IMR-90 (cell line): ENCODE measurements at regions not wholly inside any gene's neighbourhood (a gene's known extent, or its start where the extent isn't known, plus 50 kb on each side); places are given as distances from the start of the nearest gene placed in this dataset.

ENCODE experiments used
- ATAC-seq: fragments of 200-7000 bp; cut with Tn5 transposase; 2 replicates; pipeline ENCODE4 v1.9.1; 2020; ENCODE audit warnings: low read depth, mild to moderate bottlenecking, moderate library complexity
- BruUV-seq: library from RNA; stranded (reverse); fragments of 400-500 nt; replicated peaks from 2 replicates; lab custom pipeline; 2021; lab: Mats Ljungman, UMichigan
- CTCF ChIA-PET: fragments of 300-600 bp; formaldehyde crosslinking; extraction: SDS; loops from one replicate; lab custom pipeline; 2021; ENCODE audit warnings: antibody characterized with exemption; lab: Yijun Ruan, JAX
- POLR2A ChIA-PET: fragments of 300-600 bp; sonication (Branson Sonifier 250); formaldehyde crosslinking; loops from one replicate; lab custom pipeline; 2022; ENCODE audit warnings: antibody characterized with exemption; ENCODE audit not compliant: unreplicated experiment; lab: Charles Lee
- DNase-seq: peaks from one replicate; pipeline ENCODE4 v3.0.0; 2013
- H2AFZ ChIP-seq: replicated peaks from 2 replicates; pipeline ENCODE3; 2013; ENCODE audit warnings: low read length, mild to moderate bottlenecking; ENCODE audit not compliant: poor library complexity
- H2AK5ac ChIP-seq: 2 replicates; pipeline ENCODE4 v1.6.1; 2013; ENCODE audit warnings: low read depth, low read length, inconsistent platforms
- H2AK9ac ChIP-seq: replicated peaks from 2 replicates; pipeline ENCODE3; 2013; ENCODE audit warnings: mild to moderate bottlenecking, low read depth, low read length, moderate library complexity; ENCODE audit not compliant: poor library complexity
- H2BK120ac ChIP-seq: 2 replicates; pipeline ENCODE4 v1.6.1; 2013; ENCODE audit warnings: low read depth, low read length, inconsistent platforms
- H2BK15ac ChIP-seq: 3 replicates; pipeline ENCODE4 v1.6.1; 2013; ENCODE audit warnings: low read depth, low read length, inconsistent platforms
- H2BK20ac ChIP-seq: 2 replicates; pipeline ENCODE4 v1.6.1; 2013; ENCODE audit warnings: low read depth, mild to moderate bottlenecking, inconsistent platforms, low read length, moderate library complexity
- H2BK5ac ChIP-seq: 2 replicates; pipeline ENCODE4 v1.6.1; 2013; ENCODE audit warnings: mild to moderate bottlenecking, low read depth, low read length, inconsistent platforms; ENCODE audit not compliant: poor library complexity, severe bottlenecking
- H3K14ac ChIP-seq: replicated peaks from 2 replicates; pipeline ENCODE4 v1.6.1; 2013; ENCODE audit warnings: low read depth, low read length, inconsistent platforms
- H3K18ac ChIP-seq: 2 replicates; pipeline ENCODE4 v1.6.1; 2013; ENCODE audit warnings: low read depth, low read length, control low read depth
- H3K23ac ChIP-seq: 2 replicates; pipeline ENCODE4 v1.6.1; 2013; ENCODE audit warnings: low read depth, low read length, inconsistent platforms
- H3K27ac ChIP-seq: 2 replicates; pipeline ENCODE4 v1.5.1; 2013; ENCODE audit warnings: mild to moderate bottlenecking, control low read depth, low read length; ENCODE audit not compliant: insufficient read depth
- H3K27me3 ChIP-seq: 2 replicates; pipeline ENCODE4 v1.6.1; 2013; ENCODE audit warnings: low read length; ENCODE audit not compliant: control insufficient read depth, insufficient read depth
- H3K36me3 ChIP-seq: 2 replicates; pipeline ENCODE4 v1.6.1; 2013; ENCODE audit warnings: low read length, mixed read lengths; ENCODE audit not compliant: control insufficient read depth, insufficient read depth
- H3K4ac ChIP-seq: 2 replicates; pipeline ENCODE4 v1.6.1; 2013; ENCODE audit warnings: low read depth, low read length, inconsistent platforms
- H3K4me1 ChIP-seq: 2 replicates; pipeline ENCODE4 v1.6.1; 2013; ENCODE audit warnings: low read length, mixed read lengths; ENCODE audit not compliant: control insufficient read depth, insufficient read depth
- H3K4me2 ChIP-seq: 2 replicates; pipeline ENCODE4 v1.6.1; 2013; ENCODE audit warnings: low read depth, mild to moderate bottlenecking, control low read depth, low read length, moderate library complexity
- H3K4me3 ChIP-seq: 2 replicates; pipeline ENCODE4 v1.5.1; 2013; ENCODE audit warnings: low read depth, mild to moderate bottlenecking, control low read depth, low read length, moderate library complexity; ENCODE audit not compliant: insufficient read depth
- H3K56ac ChIP-seq: 2 replicates; pipeline ENCODE4 v1.6.1; 2013; ENCODE audit warnings: low read length, inconsistent platforms; ENCODE audit not compliant: insufficient read depth; ENCODE audit errors: extremely low read depth
- H3K79me1 ChIP-seq, 2 experiments: 2 replicates each; pipeline ENCODE4 v1.6.1; 2013; ENCODE audit warnings: low read length in 2 of 2, inconsistent platforms in 1 of 2, low read depth in 1 of 2
- H3K9ac ChIP-seq: 2 replicates; pipeline ENCODE4 v1.6.1; 2013; ENCODE audit warnings: low read depth, low read length, control low read depth
- H3K9me1 ChIP-seq: 2 replicates; pipeline ENCODE4 v1.6.1; 2013; ENCODE audit warnings: low read length, inconsistent platforms; ENCODE audit not compliant: insufficient read depth
- H3K9me3 ChIP-seq: 2 replicates; pipeline ENCODE4 v1.6.1; 2013; ENCODE audit warnings: low read length; ENCODE audit not compliant: control insufficient read depth, insufficient read depth
- H4K20me1 ChIP-seq: 2 replicates; pipeline ENCODE4 v1.6.1; 2013; ENCODE audit warnings: low read length, inconsistent platforms; ENCODE audit not compliant: insufficient read depth
- H4K5ac ChIP-seq: 2 replicates; pipeline ENCODE4 v1.6.1; 2013; ENCODE audit warnings: mild to moderate bottlenecking, low read depth, low read length, control low read depth
- H4K8ac ChIP-seq, 2 experiments: 2 replicates each; pipeline ENCODE4 v1.6.1; 2013; ENCODE audit warnings: low read depth in 2 of 2, low read length in 2 of 2, control low read depth in 1 of 2, inconsistent platforms in 1 of 2
- H4K91ac ChIP-seq: 2 replicates; pipeline ENCODE4 v1.6.1; 2013; ENCODE audit warnings: low read depth, low read length, inconsistent platforms; ENCODE audit not compliant: insufficient read depth
- BHLHE40 ChIP-seq: fragments of 150-350 bp; IDR thresholded peaks from 2 replicates; pipeline ENCODE4 v1.6.1; 2016; ENCODE audit warnings: mild to moderate bottlenecking, low read depth, low read length
- CEBPB ChIP-seq: IDR thresholded peaks from 2 replicates; pipeline ENCODE4 v1.6.1; 2012; ENCODE audit warnings: low read depth, low read length, improper control_type of control experiment
- CHD1 ChIP-seq: IDR thresholded peaks from 2 replicates; pipeline ENCODE4 v1.6.1; 2012; ENCODE audit warnings: low read depth, low read length, improper control_type of control experiment
- NFE2L2 ChIP-seq: fragments of 150-350 bp; IDR thresholded peaks from 2 replicates; pipeline ENCODE4 v1.6.1; 2016; ENCODE audit warnings: low read depth, mild to moderate bottlenecking, low read length
- WGBS, 2 experiments: methylation state at CpG; one replicate each; pipeline versions ENCODE4 v1.1.5 to v1.1.7; 2013; ENCODE audit warnings: missing lambda C conversion rate in 2 of 2; ENCODE audit not compliant: insufficient read length in 1 of 2; ENCODE audit errors: extremely low coverage in 2 of 2; 5-methylcytosine and 5-hydroxymethylcytosine counted together
- dilution Hi-C: fragments of 300-500 bp; cut with HindIII; formaldehyde crosslinking; loops from one replicate; pipeline ENCODE4 v1.14.3; 2018; ENCODE audit warnings: low sequenced_read_pairs; ENCODE audit not compliant: unreplicated experiment
- in situ Hi-C: fragments of 300-500 bp; cut with MboI; formaldehyde crosslinking; loops from 3 replicates; pipeline ENCODE4 v1.14.3; 2019; ENCODE audit warnings: low sequenced_read_pairs, inconsistent platforms, mixed read lengths
- intact Hi-C: fragments of 100-400 bp; cut with micrococcal nuclease; formaldehyde crosslinking; loops from 2 replicates; pipeline ENCODE4 v1.10.0; 2022

- H4K5ac ChIP-seq: no peak overlapping the region
- TF ChIP-seq BHLHE40 (no peak), NFE2L2 (no peak), CEBPB (peak; percentile 53), CHD1 (no peak)
- H3K9me3 ChIP-seq: no peaks in the 10 kb centered on the region
- peaks cover 27% of the 10 kb centered on the region for H3K4me1 ChIP-seq
- H3K14ac ChIP-seq: no peak overlapping the region
- H3K9ac ChIP-seq: no peak overlapping the region
- H4K20me1 ChIP-seq: peaks cover 69% of the 10 kb centered on the region
- peak overlapping the region; percentile 5; the same call in 1 of the 2 replicates for H3K4ac ChIP-seq
- no peak overlapping the region for H2BK15ac ChIP-seq
- 0 out of 2 replicates have a peak overlapping the region, but pooled peaks have one; percentile 10 for H3K23ac ChIP-seq
- H2BK20ac ChIP-seq: no peak overlapping the region
- intact Hi-C loops: no loop called here
- no peak overlapping the region for H2AK5ac ChIP-seq
- no peaks in the 10 kb centered on the region for H3K36me3 ChIP-seq
- H3K9me1 ChIP-seq: peaks cover 23% of the 10 kb centered on the region
- ATAC-seq: peak; percentile 21; the same call in 1 of the 2 replicates
- POLR2A ChIA-PET: no interaction called here
- no peak overlapping the region for H3K4me3 ChIP-seq
- H3K18ac ChIP-seq: peak overlapping the region; percentile 25; the same call in 1 of the 2 replicates
- H3K4me2 ChIP-seq: no peak overlapping the region
- H2BK120ac ChIP-seq: no peak overlapping the region
- H2AFZ ChIP-seq: no peak overlapping the region
- no peak overlapping the region for H3K56ac ChIP-seq
- H2AK9ac ChIP-seq: no peak overlapping the region
- CTCF ChIA-PET: interaction anchor here (0.6 to 1.4 kb wide), 3 partner anchors 33 to 50 kb away, joined by 3 to 4 read pairs (median 4); no protein-coding TSS in a partner anchor
- BruUV-seq: no TSS peak
- in situ Hi-C loops: no loop called here
- no peaks in the 10 kb centered on the region for H3K27me3 ChIP-seq
- H4K91ac ChIP-seq: no peak overlapping the region
- WGBS, 2 experiments: 51% methylated on average over 3 of the region's 3 CpGs; no CpG with 5 or more reads in 1 of the 2 experiments
- H3K27ac ChIP-seq: no peak overlapping the region
- H2BK5ac ChIP-seq: peak overlapping the region; percentile 12
- H3K79me1 ChIP-seq: peaks cover 59 to 90% of the 10 kb centered on the region in 2 experiments
- no peak overlapping the region; a peak in 1 of 4 replicates for H4K8ac ChIP-seq
- dilution Hi-C loops: no loop called here
- DNase-seq: peak; percentile 59
These were observed 69.7 kb upstream of the IPO9 start for GRCh38 chr1:201759194-201759815.
